ENCODE measurements at regions not wholly inside any gene's neighbourhood (a gene's known extent, or its start where the extent isn't known, plus 50 kb on each side); places are given as distances from the start of the nearest gene placed in this dataset.

- TF ChIP-seq CTCF (IDR thresholded peaks at IDR 0.05) (no peak), POLR2A (IDR thresholded peaks at IDR 0.05) (no peak)
These were observed 84.8 kb upstream of the TNRC6C start for GRCh38 chr17:77873500-77874302.

All from stomach (tissue), 4 donors.